Left ventricle myocardium superior (tissue), 1 donor: ENCODE measurements at regions not wholly inside any gene's neighbourhood (a gene's known extent, or its start where the extent isn't known, plus 50 kb on each side); places are given as distances from the start of the nearest gene placed in this dataset.

Source experiments
- ATAC-seq: fragments of 200-7000 bp; cut with Tn5 transposase; one replicate; pipeline ENCODE4 v1.9.1; 2020; ENCODE audit warnings: mild to moderate bottlenecking, moderate library complexity
- DNase-seq: peaks from one replicate; pipeline ENCODE4 v3.0.0-alpha.2; 2020
- intact Hi-C: fragments of 100-400 bp; cut with micrococcal nuclease; formaldehyde crosslinking; loops from one replicate; pipeline ENCODE4 v1.11.0; 2022
- donor health status: DM: no; HTN: yes; CAD: no; lungs with severe emphysema.

- intact Hi-C loops: no loop called here
- DNase-seq (no peak), ATAC-seq (no peak)
Observed at GRCh38 chr12:132388379-132389015, 59.1 kb upstream of the GALNT9 start.

DNA sequence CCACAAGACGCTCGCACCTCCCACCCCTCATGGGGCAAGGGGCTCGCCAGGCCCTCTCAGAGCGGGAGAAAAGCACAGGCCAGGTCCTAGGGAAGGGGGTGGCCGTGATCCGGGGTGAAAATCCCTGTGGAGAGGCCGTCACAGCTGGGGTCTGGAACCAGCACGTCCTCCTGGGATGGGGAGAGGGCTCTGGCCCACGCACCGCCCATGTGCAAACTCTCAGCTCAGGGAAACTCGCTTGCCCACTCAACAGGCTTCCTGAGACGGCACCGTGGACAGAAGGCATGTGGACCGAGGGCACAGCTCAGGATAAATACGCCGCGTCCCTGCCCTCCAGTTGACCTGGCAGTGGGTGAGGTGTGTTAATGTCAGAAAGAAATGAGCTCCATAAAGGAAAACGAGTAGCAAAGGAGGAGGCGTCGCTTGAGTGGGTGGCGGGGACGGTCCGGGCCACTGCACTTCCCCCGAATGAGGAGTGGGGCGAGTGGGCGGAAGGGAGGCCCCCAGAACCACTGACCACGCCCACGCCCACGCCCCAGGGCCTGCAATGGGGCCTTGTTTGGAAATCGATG, 57.6 kb upstream of the GALNT9 start:
- DNase-seq (no peak), ATAC-seq (no peak)
- intact Hi-C loops: no loop called here

GRCh38 chr12:132385923-132386751, 56.7 kb upstream of the GALNT9 start:
- DNase-seq: no peak
- intact Hi-C loops: no loop called here
- ATAC-seq: no peak

- ATAC-seq: no peak
- intact Hi-C loops: no loop called here
- no peak for DNase-seq
Observed at GRCh38 chr12:132384916-132385774, 55.8 kb upstream of the GALNT9 start.

DNA sequence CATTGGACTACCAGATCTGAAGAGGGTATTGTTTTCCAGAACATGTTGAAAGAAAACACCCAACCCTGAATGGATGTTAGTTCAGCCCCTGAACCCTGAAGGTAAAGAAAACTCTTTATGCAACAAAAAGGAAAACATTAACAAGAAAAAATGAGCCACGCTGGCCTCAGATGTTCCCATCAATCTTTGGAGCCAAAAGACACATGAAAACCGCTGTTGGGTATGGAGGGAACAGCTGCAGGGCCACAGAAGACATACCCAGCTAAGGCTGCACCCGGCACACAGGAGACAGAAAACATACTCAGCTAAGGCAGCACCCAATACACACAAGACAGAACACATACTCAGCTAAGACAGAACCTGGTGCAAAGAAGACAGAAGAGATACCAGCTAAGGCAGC, 51.3 kb upstream of the GALNT9 start:
- ATAC-seq: no peak
- DNase-seq: no peak
- intact Hi-C loops: no loop called here

DNA sequence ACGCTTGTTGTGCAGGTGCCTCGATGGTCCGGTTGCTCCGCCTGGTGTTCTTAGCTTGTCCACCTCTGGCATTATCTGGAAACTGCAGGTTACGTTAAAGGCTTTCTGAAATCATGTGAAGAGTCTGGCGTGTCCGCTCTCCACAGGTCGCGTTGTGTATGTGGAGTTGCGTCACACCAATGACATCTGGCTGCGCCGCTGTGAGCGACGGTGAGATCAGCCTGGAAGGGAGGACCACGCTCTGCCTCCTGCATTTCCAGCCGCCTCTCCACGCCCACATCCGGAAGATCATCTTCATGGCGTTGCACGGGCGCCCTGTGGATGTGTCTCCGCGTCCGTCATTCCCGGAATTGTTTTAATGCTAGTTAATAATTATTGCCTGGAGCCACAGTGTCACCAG, 50.6 kb upstream of the GALNT9 start:
- DNase-seq (no peak), ATAC-seq (no peak)
- intact Hi-C loops: no loop called here

DNA sequence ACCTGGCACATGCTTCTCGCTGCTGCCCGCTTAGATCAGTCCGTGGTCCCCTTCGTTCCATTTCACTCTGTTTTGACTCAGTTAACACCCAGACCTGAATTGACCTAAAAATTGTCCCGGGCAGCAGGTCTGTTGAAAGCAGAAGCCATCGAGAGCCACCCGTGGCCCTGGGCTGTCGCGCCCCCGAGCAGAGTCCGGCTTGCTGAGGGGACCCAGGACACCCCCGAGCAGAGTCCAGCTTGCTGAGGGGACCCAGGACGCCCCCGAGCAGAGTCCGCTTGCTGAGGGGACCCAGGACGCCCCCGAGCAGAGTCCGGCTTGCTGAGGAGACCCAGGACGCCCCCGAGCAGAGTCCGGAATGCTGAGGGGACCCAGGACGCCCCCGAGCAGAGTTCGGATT, 50.2 kb upstream of the GALNT9 start:
- ATAC-seq: no peak
- DNase-seq: no peak
- intact Hi-C loops: no loop called here
